ENCODE measurements at regions not wholly inside any gene's neighbourhood (a gene's known extent, or its start where the extent isn't known, plus 50 kb on each side); places are given as distances from the start of the nearest gene placed in this dataset.

- H2BK5ac ChIP-seq (ENCODE audit: low read depth, low read length, poor library complexity, severe bottlenecking), result no peak overlapping the region
- no peaks in the 10 kb centered on the region for H3K4me1 ChIP-seq (ENCODE audit: control insufficient read depth, insufficient read depth, low read depth, low read length)
- no peak for DNase-seq
- H3K27ac ChIP-seq (ENCODE audit: low read length, poor library complexity, severe bottlenecking), result no peak overlapping the region
- no peak overlapping the region for H3K9ac ChIP-seq (ENCODE audit: low read length)
- no peaks in the 10 kb centered on the region for H3K79me1 ChIP-seq (replicated peaks; ENCODE audit: low read length, poor library complexity, severe bottlenecking)
- H3K27me3 ChIP-seq (ENCODE audit: control insufficient read depth in 1 of 2, insufficient read depth in 1 of 2, low read length in 2 of 2), result no peaks in the 10 kb centered on the region
- no peak overlapping the region for H3K14ac ChIP-seq (ENCODE audit: low read length in 2 of 2)
- H3K23ac ChIP-seq (ENCODE audit: low read length in 2 of 2), result no peak overlapping the region
- H4K8ac ChIP-seq (ENCODE audit: low read length), result no peak overlapping the region
- H4K91ac ChIP-seq (ENCODE audit: low read length), result no peak overlapping the region
- no peak overlapping the region for H3K4ac ChIP-seq (ENCODE audit: low read depth in 1 of 2, low read length in 2 of 2)
- no peaks in the 10 kb centered on the region for H3K36me3 ChIP-seq (ENCODE audit: control insufficient read depth in 1 of 2, insufficient read depth in 2 of 2, low read depth in 1 of 2, low read length in 2 of 2)
- no peak overlapping the region for H3K4me3 ChIP-seq (ENCODE audit: insufficient read depth in 1 of 2, low read depth in 1 of 2, low read length in 2 of 2)
- H3K9me3 ChIP-seq (ENCODE audit: control insufficient read depth, low read length), result peaks cover 4% of the 10 kb centered on the region
- H2BK12ac ChIP-seq (ENCODE audit: low read length in 2 of 2), result no peak overlapping the region
- no peak overlapping the region for H2BK120ac ChIP-seq (ENCODE audit: low read depth, low read length)
- no peak overlapping the region for H2BK15ac ChIP-seq (ENCODE audit: low read depth, poor library complexity, severe bottlenecking)
- H2AK5ac ChIP-seq (ENCODE audit: low read length, severe bottlenecking), result no peak overlapping the region
- 100% methylated on average over 1 of the region's 4 CpGs for WGBS
- H3K4me2 ChIP-seq (ENCODE audit: low read length, poor library complexity, severe bottlenecking), result no peak overlapping the region
- H2AFZ ChIP-seq (ENCODE audit: low read depth, low read length), result no peak overlapping the region
- no peak overlapping the region for H3K18ac ChIP-seq (ENCODE audit: low read depth in 1 of 2, low read length in 2 of 2)
Observed at GRCh38 chr16:22743401-22743800, 70.6 kb upstream of the HS3ST2 start.

- no peak overlapping the region for H2AFZ ChIP-seq (ENCODE audit: low read depth, low read length)
- no peak overlapping the region for H3K4ac ChIP-seq (ENCODE audit: low read depth in 1 of 2, low read length in 2 of 2)
- H3K9ac ChIP-seq (ENCODE audit: low read length), result no peak overlapping the region
- peaks cover 0 to 3% of the 10 kb centered on the region in 2 experiments for H3K27me3 ChIP-seq (ENCODE audit: control insufficient read depth in 1 of 2, insufficient read depth in 1 of 2, low read length in 2 of 2)
- H3K27ac ChIP-seq (ENCODE audit: low read length, poor library complexity, severe bottlenecking), result no peak overlapping the region
- H2BK120ac ChIP-seq (ENCODE audit: low read depth, low read length), result no peak overlapping the region
- H3K4me3 ChIP-seq (ENCODE audit: insufficient read depth in 1 of 2, low read depth in 1 of 2, low read length in 2 of 2), result no peak overlapping the region
- H2BK15ac ChIP-seq (ENCODE audit: low read depth, poor library complexity, severe bottlenecking), result no peak overlapping the region
- WGBS, result 61% methylated on average over 5 of the region's 5 CpGs
- no peaks in the 10 kb centered on the region for H3K36me3 ChIP-seq (ENCODE audit: control insufficient read depth in 1 of 2, insufficient read depth in 2 of 2, low read depth in 1 of 2, low read length in 2 of 2)
- no peak overlapping the region for H4K91ac ChIP-seq (ENCODE audit: low read length)
- no peak overlapping the region for H3K18ac ChIP-seq (ENCODE audit: low read depth in 1 of 2, low read length in 2 of 2)
- DNase-seq, result no peak
- no peak overlapping the region for H2BK5ac ChIP-seq (ENCODE audit: low read depth, low read length, poor library complexity, severe bottlenecking)
- H4K8ac ChIP-seq (ENCODE audit: low read length), result no peak overlapping the region
- no peaks in the 10 kb centered on the region for H3K79me1 ChIP-seq (replicated peaks; ENCODE audit: low read length, poor library complexity, severe bottlenecking)
- no peak overlapping the region for H2BK12ac ChIP-seq (ENCODE audit: low read length in 2 of 2)
- H3K4me1 ChIP-seq (ENCODE audit: control insufficient read depth, insufficient read depth, low read depth, low read length), result no peaks in the 10 kb centered on the region
- H3K23ac ChIP-seq (ENCODE audit: low read length in 2 of 2), result no peak overlapping the region
- no peak overlapping the region for H3K4me2 ChIP-seq (ENCODE audit: low read length, poor library complexity, severe bottlenecking)
- H3K14ac ChIP-seq (ENCODE audit: low read length in 2 of 2), result no peak overlapping the region
- no peak overlapping the region for H2AK5ac ChIP-seq (ENCODE audit: low read length, severe bottlenecking)
- H3K9me3 ChIP-seq (ENCODE audit: control insufficient read depth, low read length), result peaks cover 4% of the 10 kb centered on the region
Observed at GRCh38 chr16:22751104-22751667, 62.8 kb upstream of the HS3ST2 start.

GRCh38 chr16:22751685-22752084 is 62.3 kb upstream of the HS3ST2 start:
- Histone ChIP-seq H3K18ac (ENCODE audit: low read depth in 1 of 2, low read length in 2 of 2) (no peak overlapping the region), H2BK120ac (ENCODE audit: low read depth, low read length) (no peak overlapping the region), H4K8ac (ENCODE audit: low read length) (no peak overlapping the region), H3K36me3 (ENCODE audit: control insufficient read depth in 1 of 2, insufficient read depth in 2 of 2, low read depth in 1 of 2, low read length in 2 of 2) (no peaks in the 10 kb centered on the region), H3K4me3 (ENCODE audit: insufficient read depth in 1 of 2, low read depth in 1 of 2, low read length in 2 of 2) (no peak overlapping the region), H3K27me3 (ENCODE audit: control insufficient read depth in 1 of 2, insufficient read depth in 1 of 2, low read length in 2 of 2) (peaks cover 0 to 3% of the 10 kb centered on the region in 2 experiments), H3K14ac (ENCODE audit: low read length in 2 of 2) (no peak overlapping the region), H3K9ac (ENCODE audit: low read length) (no peak overlapping the region), H4K91ac (ENCODE audit: low read length) (no peak overlapping the region), H3K27ac (ENCODE audit: low read length, poor library complexity, severe bottlenecking) (no peak overlapping the region), H2BK12ac (ENCODE audit: low read length in 2 of 2) (no peak overlapping the region), H3K4me2 (ENCODE audit: low read length, poor library complexity, severe bottlenecking) (no peak overlapping the region), H3K23ac (ENCODE audit: low read length in 2 of 2) (no peak overlapping the region), H2BK5ac (ENCODE audit: low read depth, low read length, poor library complexity, severe bottlenecking) (no peak overlapping the region), H2BK15ac (ENCODE audit: low read depth, poor library complexity, severe bottlenecking) (no peak overlapping the region), H2AK5ac (ENCODE audit: low read length, severe bottlenecking) (no peak overlapping the region), H3K4me1 (ENCODE audit: control insufficient read depth, insufficient read depth, low read depth, low read length) (no peaks in the 10 kb centered on the region), H3K79me1 (replicated peaks; ENCODE audit: low read length, poor library complexity, severe bottlenecking) (no peaks in the 10 kb centered on the region), H3K4ac (ENCODE audit: low read depth in 1 of 2, low read length in 2 of 2) (no peak overlapping the region), H3K9me3 (ENCODE audit: control insufficient read depth, low read length) (peaks cover 4% of the 10 kb centered on the region), H2AFZ (ENCODE audit: low read depth, low read length) (no peak overlapping the region)
- WGBS, result 75% methylated on average over 2 of the region's 2 CpGs
- no peak for DNase-seq

GRCh38 chr16:22753451-22753850 is 60.5 kb upstream of the HS3ST2 start:
- no peak overlapping the region for H3K4me2 ChIP-seq (ENCODE audit: low read length, poor library complexity, severe bottlenecking)
- H2BK5ac ChIP-seq (ENCODE audit: low read depth, low read length, poor library complexity, severe bottlenecking), result no peak overlapping the region
- H3K4me3 ChIP-seq (ENCODE audit: insufficient read depth in 1 of 2, low read depth in 1 of 2, low read length in 2 of 2), result no peak overlapping the region
- no peak overlapping the region for H2BK120ac ChIP-seq (ENCODE audit: low read depth, low read length)
- no peak overlapping the region for H3K14ac ChIP-seq (ENCODE audit: low read length in 2 of 2)
- H4K8ac ChIP-seq (ENCODE audit: low read length), result no peak overlapping the region
- no peak overlapping the region for H2BK12ac ChIP-seq (ENCODE audit: low read length in 2 of 2)
- H3K9ac ChIP-seq (ENCODE audit: low read length), result no peak overlapping the region
- no peak overlapping the region for H3K27ac ChIP-seq (ENCODE audit: low read length, poor library complexity, severe bottlenecking)
- no peaks in the 10 kb centered on the region for H3K79me1 ChIP-seq (replicated peaks; ENCODE audit: low read length, poor library complexity, severe bottlenecking)
- H3K23ac ChIP-seq (ENCODE audit: low read length in 2 of 2), result no peak overlapping the region
- H2AFZ ChIP-seq (ENCODE audit: low read depth, low read length), result no peak overlapping the region
- H3K36me3 ChIP-seq (ENCODE audit: control insufficient read depth in 1 of 2, insufficient read depth in 2 of 2, low read depth in 1 of 2, low read length in 2 of 2), result no peaks in the 10 kb centered on the region
- H3K18ac ChIP-seq (ENCODE audit: low read depth in 1 of 2, low read length in 2 of 2), result no peak overlapping the region
- no peaks in the 10 kb centered on the region for H3K4me1 ChIP-seq (ENCODE audit: control insufficient read depth, insufficient read depth, low read depth, low read length)
- no peak overlapping the region for H4K91ac ChIP-seq (ENCODE audit: low read length)
- 28% methylated on average over 2 of the region's 2 CpGs for WGBS
- H3K27me3 ChIP-seq (ENCODE audit: control insufficient read depth in 1 of 2, insufficient read depth in 1 of 2, low read length in 2 of 2), result peaks cover 0 to 5% of the 10 kb centered on the region in 2 experiments
- no peak overlapping the region for H2AK5ac ChIP-seq (ENCODE audit: low read length, severe bottlenecking)
- no peak overlapping the region for H3K4ac ChIP-seq (ENCODE audit: low read depth in 1 of 2, low read length in 2 of 2)
- H2BK15ac ChIP-seq (ENCODE audit: low read depth, poor library complexity, severe bottlenecking), result no peak overlapping the region
- no peak for DNase-seq
- no peaks in the 10 kb centered on the region for H3K9me3 ChIP-seq (ENCODE audit: control insufficient read depth, low read length)

Data from mesenchymal stem cell (in vitro differentiated cells and primary cell).